NB4 (cell line): ENCODE measurements at regions not wholly inside any gene's neighbourhood (a gene's known extent, or its start where the extent isn't known, plus 50 kb on each side); places are given as distances from the start of the nearest gene placed in this dataset.

Experiments used
- DNase-seq: peaks from one replicate; pipeline ENCODE4 v3.0.0; 2010; ENCODE audit warnings: low read depth
- H3K4me3 ChIP-seq: one replicate; pipeline ENCODE4 v1.5.1; 2011; ENCODE audit warnings: mild to moderate bottlenecking, low read depth, low read length, moderate library complexity
- MYC ChIP-seq: IDR thresholded peaks from 2 replicates; pipeline ENCODE4 v1.6.1; 2011; ENCODE audit warnings: low read depth, low read length
- POLR2A ChIP-seq: IDR thresholded peaks from 2 replicates; pipeline ENCODE4 v1.6.1; 2011; ENCODE audit warnings: mild to moderate bottlenecking; ENCODE audit not compliant: insufficient read length; ENCODE audit errors: extremely low read depth
- TF ChIP-seq, protein P1 (sequence below): IDR thresholded peaks from one replicate; pipeline ENCODE4 v1.5.1; 2012; ENCODE audit warnings: low read depth, low read length
- TF ChIP-seq, protein P2 (sequence below): IDR thresholded peaks from 2 replicates; pipeline ENCODE4 v1.6.1; 2011; ENCODE audit warnings: low read depth, low read length

DNA sequence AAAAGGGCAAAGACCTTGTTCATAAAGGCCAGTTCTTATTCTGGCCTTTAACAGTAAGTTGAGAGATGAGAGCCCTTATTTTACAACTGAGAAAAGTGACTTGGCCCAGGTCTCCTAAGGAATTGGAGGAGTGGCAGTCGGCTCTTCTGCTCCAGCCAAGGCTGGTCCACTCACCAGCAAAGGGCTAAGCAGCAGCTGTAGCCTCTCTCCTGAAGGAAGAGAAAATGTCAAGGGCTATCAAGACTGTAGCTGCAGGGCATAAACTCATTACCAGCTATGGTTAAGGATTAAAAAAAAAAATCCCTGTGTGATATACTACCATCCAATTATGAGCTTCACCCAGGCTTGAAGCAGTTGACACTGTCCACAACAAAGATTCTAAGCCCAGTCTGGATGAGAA is 138.6 kb upstream of the RAD23B start:
- TF ChIP-seq MYC: no peak
- no peak for TF ChIP-seq POLR2A
- TF ChIP-seq, protein P1, sequence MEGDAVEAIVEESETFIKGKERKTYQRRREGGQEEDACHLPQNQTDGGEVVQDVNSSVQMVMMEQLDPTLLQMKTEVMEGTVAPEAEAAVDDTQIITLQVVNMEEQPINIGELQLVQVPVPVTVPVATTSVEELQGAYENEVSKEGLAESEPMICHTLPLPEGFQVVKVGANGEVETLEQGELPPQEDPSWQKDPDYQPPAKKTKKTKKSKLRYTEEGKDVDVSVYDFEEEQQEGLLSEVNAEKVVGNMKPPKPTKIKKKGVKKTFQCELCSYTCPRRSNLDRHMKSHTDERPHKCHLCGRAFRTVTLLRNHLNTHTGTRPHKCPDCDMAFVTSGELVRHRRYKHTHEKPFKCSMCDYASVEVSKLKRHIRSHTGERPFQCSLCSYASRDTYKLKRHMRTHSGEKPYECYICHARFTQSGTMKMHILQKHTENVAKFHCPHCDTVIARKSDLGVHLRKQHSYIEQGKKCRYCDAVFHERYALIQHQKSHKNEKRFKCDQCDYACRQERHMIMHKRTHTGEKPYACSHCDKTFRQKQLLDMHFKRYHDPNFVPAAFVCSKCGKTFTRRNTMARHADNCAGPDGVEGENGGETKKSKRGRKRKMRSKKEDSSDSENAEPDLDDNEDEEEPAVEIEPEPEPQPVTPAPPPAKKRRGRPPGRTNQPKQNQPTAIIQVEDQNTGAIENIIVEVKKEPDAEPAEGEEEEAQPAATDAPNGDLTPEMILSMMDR: no peak
- TF ChIP-seq, protein P2, sequence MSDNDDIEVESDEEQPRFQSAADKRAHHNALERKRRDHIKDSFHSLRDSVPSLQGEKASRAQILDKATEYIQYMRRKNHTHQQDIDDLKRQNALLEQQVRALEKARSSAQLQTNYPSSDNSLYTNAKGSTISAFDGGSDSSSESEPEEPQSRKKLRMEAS: no peak
- DNase-seq: no peak
- no peak overlapping the region for H3K4me3 ChIP-seq

DNA sequence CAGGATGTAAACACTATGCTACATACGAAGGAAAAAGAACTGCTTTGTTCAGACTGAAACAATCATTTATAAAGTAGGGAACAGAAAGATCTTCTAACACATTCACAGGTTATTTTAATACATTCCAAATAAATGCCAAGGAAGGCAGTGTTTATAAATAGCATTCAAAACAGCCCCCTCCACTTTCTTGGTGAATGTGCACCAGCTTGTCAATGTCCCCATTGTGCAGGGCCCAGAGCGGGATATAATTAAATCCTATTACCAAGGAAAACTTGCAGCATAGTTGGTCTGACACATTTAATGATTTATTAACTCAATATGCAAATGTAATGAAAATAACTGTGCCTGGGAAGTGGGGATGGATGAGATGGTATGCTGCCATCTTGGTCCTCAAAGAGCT is 135.9 kb upstream of the RAD23B start:
- no peak for DNase-seq
- no peak overlapping the region for H3K4me3 ChIP-seq

DNA sequence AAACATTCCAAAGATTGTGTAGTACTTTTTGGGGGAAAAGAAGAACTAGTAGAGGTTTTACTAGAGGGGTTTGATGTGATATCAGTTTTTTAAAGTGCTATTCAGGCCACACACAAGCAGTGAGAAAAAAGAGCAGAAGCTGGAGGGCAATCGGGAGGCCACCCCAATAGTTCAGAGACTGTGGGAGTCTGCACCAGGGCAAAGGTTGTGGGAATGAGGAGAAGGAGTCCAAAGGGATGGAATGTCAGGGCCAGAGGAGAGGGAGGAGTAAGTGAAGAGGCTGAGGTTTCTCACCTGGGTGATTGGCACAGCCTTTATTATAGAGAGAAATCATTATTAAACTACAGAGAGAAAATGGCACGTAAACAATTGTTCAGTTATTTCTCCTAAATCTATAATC is 134.9 kb upstream of the RAD23B start:
- TF ChIP-seq, protein P2: no peak
- TF ChIP-seq POLR2A (no peak), MYC (no peak)
- TF ChIP-seq, protein P1: no peak
- no peak for DNase-seq
- H3K4me3 ChIP-seq: no peak overlapping the region

More for the DNA sequence above, 135.9 kb upstream of the RAD23B start:
- TF ChIP-seq, protein P1: no peak
- TF ChIP-seq MYC (no peak), POLR2A (no peak)
- TF ChIP-seq, protein P2: no peak

DNA sequence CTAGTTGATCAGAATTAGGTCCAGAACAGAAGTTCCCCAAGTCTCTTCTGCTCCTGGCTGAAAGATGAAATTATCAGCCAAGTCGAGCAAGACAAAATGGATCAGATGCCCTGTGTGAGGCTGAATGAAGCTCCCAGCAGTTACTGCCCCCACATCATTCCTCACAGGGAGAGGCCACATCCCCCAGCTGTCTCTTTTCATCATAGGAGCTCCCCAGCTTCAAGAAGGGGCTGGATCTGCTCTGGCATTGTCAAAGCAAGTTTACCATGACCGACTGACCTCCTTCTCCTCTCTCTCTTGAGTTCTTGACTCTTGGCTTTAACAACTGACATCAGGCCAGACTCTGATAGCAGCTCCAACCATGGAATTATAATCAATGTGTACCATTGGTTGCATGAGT is 133.3 kb upstream of the RAD23B start:
- no peak for DNase-seq
- TF ChIP-seq MYC: no peak
- TF ChIP-seq, protein P1: no peak
- no peak for TF ChIP-seq POLR2A
- TF ChIP-seq, protein P2: no peak
- no peak overlapping the region for H3K4me3 ChIP-seq

DNA sequence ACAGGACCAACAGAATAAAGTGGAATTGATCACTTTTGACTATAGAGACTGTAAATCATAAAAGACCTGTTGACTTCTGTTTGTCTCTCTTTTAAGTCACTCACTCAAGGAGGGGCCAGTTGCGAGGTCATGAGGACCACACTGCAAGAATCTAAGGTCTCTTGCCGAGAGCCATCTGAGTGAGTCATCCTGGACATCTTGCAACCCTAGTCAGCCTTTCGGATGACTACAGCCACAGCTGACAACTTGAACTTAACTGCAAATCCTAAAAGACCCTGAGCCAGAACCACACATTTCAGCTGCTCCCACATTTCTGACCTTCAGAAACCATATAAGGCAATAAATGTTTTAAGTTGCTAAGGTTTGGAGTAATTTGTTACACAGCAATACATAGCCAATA is 129.7 kb upstream of the RAD23B start:
- TF ChIP-seq, protein P2: no peak
- no peak for TF ChIP-seq POLR2A
- TF ChIP-seq MYC: no peak
- TF ChIP-seq, protein P1: no peak
- no peak for DNase-seq
- no peak overlapping the region for H3K4me3 ChIP-seq

DNA sequence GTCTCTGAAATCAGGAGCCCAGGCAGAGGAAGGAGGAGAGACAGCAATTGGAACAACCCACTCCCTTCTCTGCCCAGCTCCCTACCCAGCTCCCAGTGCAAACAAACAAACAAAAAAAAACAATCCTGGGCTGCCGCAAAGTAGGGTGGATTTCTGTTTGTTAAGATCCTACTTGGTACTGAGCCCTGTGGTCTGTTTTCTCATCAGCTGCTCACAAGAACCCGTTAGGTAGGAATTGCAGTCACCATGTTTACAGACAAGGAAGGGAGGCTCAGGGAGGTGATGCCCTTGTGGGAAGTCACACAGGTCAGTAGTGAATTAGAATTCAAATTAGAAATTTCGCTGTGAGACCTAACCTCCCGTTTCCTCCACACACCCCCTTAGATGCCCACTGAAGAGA is 128.8 kb upstream of the RAD23B start:
- TF ChIP-seq, protein P1: no peak
- TF ChIP-seq MYC: no peak
- TF ChIP-seq POLR2A: no peak
- TF ChIP-seq, protein P2: no peak

More for the DNA sequence above, 128.8 kb upstream of the RAD23B start:
- no peak for DNase-seq
- no peak overlapping the region for H3K4me3 ChIP-seq
